ENCODE measurements at regions not wholly inside any gene's neighbourhood (a gene's known extent, or its start where the extent isn't known, plus 50 kb on each side); places are given as distances from the start of the nearest gene placed in this dataset.

DNA sequence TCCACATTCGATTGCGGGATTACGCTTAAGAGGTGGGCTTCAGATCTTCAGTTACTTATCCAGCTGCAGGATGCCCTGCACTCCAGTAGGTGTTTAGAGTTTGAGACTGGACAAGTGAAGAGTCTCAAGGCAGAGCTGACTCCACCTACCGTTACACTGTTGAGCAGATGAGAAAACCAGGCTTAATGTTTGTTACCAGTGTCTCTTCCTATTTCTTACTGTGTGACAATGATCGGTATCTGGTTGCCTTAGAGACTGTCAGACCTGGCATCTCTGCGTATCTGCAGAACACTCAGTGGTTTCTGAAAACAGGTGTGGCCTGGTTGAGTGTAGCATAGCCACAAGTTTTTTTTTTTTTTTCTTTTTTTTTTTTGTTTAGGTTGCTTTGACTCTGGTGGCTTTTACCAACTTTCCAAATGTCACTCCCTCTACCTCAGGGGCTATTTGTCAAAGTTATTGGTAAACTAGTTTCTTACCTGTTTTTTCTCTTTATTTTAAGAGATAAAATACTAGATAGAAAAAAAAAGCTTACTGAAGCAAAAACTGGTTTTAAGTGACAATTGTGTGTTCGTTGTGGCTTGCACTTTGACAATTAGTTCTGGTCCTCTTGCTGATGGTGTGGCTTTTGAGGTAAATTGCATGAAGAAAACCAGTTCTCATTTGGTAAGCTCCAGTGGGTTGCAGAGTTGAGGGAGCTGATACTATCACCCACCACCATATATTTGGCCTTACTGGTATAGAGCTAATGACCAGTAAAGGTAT, 284.8 kb downstream of the ETS1 start:
- POLR2A ChIA-PET: no interaction called here
- 75% methylated on average over 7 of the region's 7 CpGs for WGBS (ENCODE audit: low lambda C conversion rate)

More for the DNA sequence above, 284.8 kb downstream of the ETS1 start:
- Histone ChIP-seq H3K27me3 (ENCODE audit: insufficient read depth) (no peaks in the 10 kb centered on the region), H3F3A (replicated peaks; ENCODE audit: insufficient read depth) (no peaks in the 10 kb centered on the region), H3K4me1 (ENCODE audit: control insufficient read depth in 1 of 2, insufficient read depth in 2 of 2, low read depth in 1 of 2, low read length in 1 of 2) (peaks cover 0 to 23% of the 10 kb centered on the region in 2 experiments; a peak in 2 of 4 replicates), H3K36me3 (replicated peaks in 1 of 2; ENCODE audit: control insufficient read depth in 1 of 2, insufficient read depth in 2 of 2, low read length in 1 of 2) (no peaks in the 10 kb centered on the region), H3K27ac (ENCODE audit: low read depth in 2 of 2, low read length in 1 of 2) (peak overlapping the region in 1 of 2 experiments; percentile 74; a peak in 2 of 4 replicates), H3K4me2 (no peak overlapping the region), H3K79me2 (ENCODE audit: insufficient read depth) (no peaks in the 10 kb centered on the region), H3K9me2 (no peaks in the 10 kb centered on the region), H4K20me1 (ENCODE audit: insufficient read depth) (no peaks in the 10 kb centered on the region), H3K9ac (no peak overlapping the region), H3K4me3 (ENCODE audit: low read depth in 2 of 2, low read length in 1 of 2) (no peak overlapping the region), H2AFZ (ENCODE audit: low read depth) (no peak overlapping the region), H3K9me3 (no peaks in the 10 kb centered on the region)
- CTCF ChIA-PET: interaction anchor here (0.7 to 1.7 kb wide), 5 partner anchors 11 to 129 kb away, joined by 3 to 6 read pairs (median 5); no protein-coding TSS in a partner anchor
- peak; percentile 25 for DNase-seq
- TF ChIP-seq EZH2phosphoT487 (IDR thresholded peaks at IDR 0.05; ENCODE audit: borderline replicate concordance, low read depth) (no peak), FOXM1 (IDR thresholded peaks at IDR 0.05; ENCODE audit: low read depth) (no peak), NFIC (IDR thresholded peaks at IDR 0.05; ENCODE audit: borderline replicate concordance) (no peak), EP300 (IDR thresholded peaks at IDR 0.05; ENCODE audit: borderline replicate concordance in 1 of 2, low read depth in 1 of 2, low read length in 1 of 2) (peak in 1 of 2 experiments; percentile 51; a peak in 2 of 4 replicates), JUND (IDR thresholded peaks at IDR 0.05) (no peak), GATA2 (CRISPR knock-in tag; IDR thresholded peaks at IDR 0.05) (peak; percentile 83), YY1 (IDR thresholded peaks at IDR 0.05; ENCODE audit: low read depth) (no peak), TCF12 (IDR thresholded peaks at IDR 0.05) (no peak), RXRA (IDR thresholded peaks at IDR 0.05; ENCODE audit: borderline replicate concordance, low read depth) (no peak), RAD21 (IDR thresholded peaks at IDR 0.05; ENCODE audit: low read length) (no peak; the same call in 1 of the 2 replicates), CHD2 (IDR thresholded peaks at IDR 0.05; ENCODE audit: low read length, partially characterized antibody) (no peak), POLR2AphosphoS5 (IDR thresholded peaks at IDR 0.05; ENCODE audit: low read depth, low read length) (no peak), NRF1 (IDR thresholded peaks at IDR 0.05; ENCODE audit: low read depth, low read length) (no peak), FOSL2 (IDR thresholded peaks at IDR 0.05; ENCODE audit: borderline replicate concordance, low read depth) (no peak), RCOR1 (IDR thresholded peaks at IDR 0.05; ENCODE audit: low read length) (no peak), MXI1 (IDR thresholded peaks at IDR 0.05; ENCODE audit: low read depth, low read length) (peak; percentile 29; the same call in 1 of the 2 replicates), SMC3 (IDR thresholded peaks at IDR 0.05; ENCODE audit: low read depth, low read length) (no peak)
- TF ChIP-seq, protein P1, sequence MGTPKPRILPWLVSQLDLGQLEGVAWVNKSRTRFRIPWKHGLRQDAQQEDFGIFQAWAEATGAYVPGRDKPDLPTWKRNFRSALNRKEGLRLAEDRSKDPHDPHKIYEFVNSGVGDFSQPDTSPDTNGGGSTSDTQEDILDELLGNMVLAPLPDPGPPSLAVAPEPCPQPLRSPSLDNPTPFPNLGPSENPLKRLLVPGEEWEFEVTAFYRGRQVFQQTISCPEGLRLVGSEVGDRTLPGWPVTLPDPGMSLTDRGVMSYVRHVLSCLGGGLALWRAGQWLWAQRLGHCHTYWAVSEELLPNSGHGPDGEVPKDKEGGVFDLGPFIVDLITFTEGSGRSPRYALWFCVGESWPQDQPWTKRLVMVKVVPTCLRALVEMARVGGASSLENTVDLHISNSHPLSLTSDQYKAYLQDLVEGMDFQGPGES (IDR thresholded peaks at IDR 0.05; ENCODE audit: low read depth, low read length): no peak
- TF ChIP-seq, protein P2, sequence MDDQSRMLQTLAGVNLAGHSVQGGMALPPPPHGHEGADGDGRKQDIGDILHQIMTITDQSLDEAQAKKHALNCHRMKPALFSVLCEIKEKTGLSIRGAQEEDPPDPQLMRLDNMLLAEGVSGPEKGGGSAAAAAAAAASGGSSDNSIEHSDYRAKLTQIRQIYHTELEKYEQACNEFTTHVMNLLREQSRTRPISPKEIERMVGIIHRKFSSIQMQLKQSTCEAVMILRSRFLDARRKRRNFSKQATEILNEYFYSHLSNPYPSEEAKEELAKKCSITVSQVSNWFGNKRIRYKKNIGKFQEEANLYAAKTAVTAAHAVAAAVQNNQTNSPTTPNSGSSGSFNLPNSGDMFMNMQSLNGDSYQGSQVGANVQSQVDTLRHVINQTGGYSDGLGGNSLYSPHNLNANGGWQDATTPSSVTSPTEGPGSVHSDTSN (IDR thresholded peaks at IDR 0.05): no peak
- TF ChIP-seq, protein P3, sequence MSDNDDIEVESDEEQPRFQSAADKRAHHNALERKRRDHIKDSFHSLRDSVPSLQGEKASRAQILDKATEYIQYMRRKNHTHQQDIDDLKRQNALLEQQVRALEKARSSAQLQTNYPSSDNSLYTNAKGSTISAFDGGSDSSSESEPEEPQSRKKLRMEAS (IDR thresholded peaks at IDR 0.05; ENCODE audit: low read depth): no peak
- TF ChIP-seq, protein P4, sequence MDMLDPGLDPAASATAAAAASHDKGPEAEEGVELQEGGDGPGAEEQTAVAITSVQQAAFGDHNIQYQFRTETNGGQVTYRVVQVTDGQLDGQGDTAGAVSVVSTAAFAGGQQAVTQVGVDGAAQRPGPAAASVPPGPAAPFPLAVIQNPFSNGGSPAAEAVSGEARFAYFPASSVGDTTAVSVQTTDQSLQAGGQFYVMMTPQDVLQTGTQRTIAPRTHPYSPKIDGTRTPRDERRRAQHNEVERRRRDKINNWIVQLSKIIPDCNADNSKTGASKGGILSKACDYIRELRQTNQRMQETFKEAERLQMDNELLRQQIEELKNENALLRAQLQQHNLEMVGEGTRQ (IDR thresholded peaks at IDR 0.05; ENCODE audit: borderline replicate concordance, low read depth, low read length): no peak
- TF ChIP-seq, protein P5, sequence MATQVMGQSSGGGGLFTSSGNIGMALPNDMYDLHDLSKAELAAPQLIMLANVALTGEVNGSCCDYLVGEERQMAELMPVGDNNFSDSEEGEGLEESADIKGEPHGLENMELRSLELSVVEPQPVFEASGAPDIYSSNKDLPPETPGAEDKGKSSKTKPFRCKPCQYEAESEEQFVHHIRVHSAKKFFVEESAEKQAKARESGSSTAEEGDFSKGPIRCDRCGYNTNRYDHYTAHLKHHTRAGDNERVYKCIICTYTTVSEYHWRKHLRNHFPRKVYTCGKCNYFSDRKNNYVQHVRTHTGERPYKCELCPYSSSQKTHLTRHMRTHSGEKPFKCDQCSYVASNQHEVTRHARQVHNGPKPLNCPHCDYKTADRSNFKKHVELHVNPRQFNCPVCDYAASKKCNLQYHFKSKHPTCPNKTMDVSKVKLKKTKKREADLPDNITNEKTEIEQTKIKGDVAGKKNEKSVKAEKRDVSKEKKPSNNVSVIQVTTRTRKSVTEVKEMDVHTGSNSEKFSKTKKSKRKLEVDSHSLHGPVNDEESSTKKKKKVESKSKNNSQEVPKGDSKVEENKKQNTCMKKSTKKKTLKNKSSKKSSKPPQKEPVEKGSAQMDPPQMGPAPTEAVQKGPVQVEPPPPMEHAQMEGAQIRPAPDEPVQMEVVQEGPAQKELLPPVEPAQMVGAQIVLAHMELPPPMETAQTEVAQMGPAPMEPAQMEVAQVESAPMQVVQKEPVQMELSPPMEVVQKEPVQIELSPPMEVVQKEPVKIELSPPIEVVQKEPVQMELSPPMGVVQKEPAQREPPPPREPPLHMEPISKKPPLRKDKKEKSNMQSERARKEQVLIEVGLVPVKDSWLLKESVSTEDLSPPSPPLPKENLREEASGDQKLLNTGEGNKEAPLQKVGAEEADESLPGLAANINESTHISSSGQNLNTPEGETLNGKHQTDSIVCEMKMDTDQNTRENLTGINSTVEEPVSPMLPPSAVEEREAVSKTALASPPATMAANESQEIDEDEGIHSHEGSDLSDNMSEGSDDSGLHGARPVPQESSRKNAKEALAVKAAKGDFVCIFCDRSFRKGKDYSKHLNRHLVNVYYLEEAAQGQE (IDR thresholded peaks at IDR 0.05; ENCODE audit: low read depth, low read length): no peak

All from SK-N-SH (cell line).